Endothelial cell of umbilical vein (primary cell): ENCODE measurements at regions not wholly inside any gene's neighbourhood (a gene's known extent, or its start where the extent isn't known, plus 50 kb on each side); places are given as distances from the start of the nearest gene placed in this dataset.

Experiments used
- BruUV-seq: library from RNA; stranded (reverse); fragments of 400-500 nt; replicated peaks from 2 replicates; lab custom pipeline; 2021; lab: Mats Ljungman, UMichigan
- CTCF ChIA-PET: fragments of 300-600, 350-600 bp; sonication (Branson Sonifier 250); formaldehyde crosslinking; loops from one replicate; lab custom pipeline; 2021; ENCODE audit warnings: antibody characterized with exemption, inconsistent platforms; lab: Charles Lee
- POLR2A ChIA-PET: fragments of 300-600, 350-600 bp; sonication (Branson Sonifier 250); formaldehyde crosslinking; loops from one replicate; lab custom pipeline; 2021; ENCODE audit warnings: antibody characterized with exemption, inconsistent platforms; lab: Charles Lee
- DNase-seq: peaks from one replicate; pipeline ENCODE4 v3.0.0-alpha.2; 2011; ENCODE audit warnings: low read depth, low spot score
- FAIRE-seq: peaks from 2 replicates; lab custom pipeline; 2011; peaks lifted over from hg19 to GRCh38; lab: Jason Lieb, UNC
- H2AFZ ChIP-seq: 2 replicates; pipeline ENCODE4 v1.6.0; 2012; ENCODE audit warnings: low read depth, low read length, control low read depth, inconsistent platforms
- H3K27ac ChIP-seq: 2 replicates; pipeline ENCODE4 v1.5.1; 2011; ENCODE audit warnings: low read depth, mild to moderate bottlenecking, control low read depth, low read length, moderate library complexity; ENCODE audit not compliant: insufficient read depth
- H3K27me3 ChIP-seq, 2 experiments: 2 replicates each; pipeline versions ENCODE4 v1.6.0 to v1.6.1; 2011; ENCODE audit warnings: low read length in 2 of 2, mixed read lengths in 1 of 2; ENCODE audit not compliant: control insufficient read depth in 2 of 2, insufficient read depth in 2 of 2
- H3K36me3 ChIP-seq, 2 experiments: 2 replicates in 1 of 2; 3 replicates in 1 of 2; pipeline ENCODE4 v1.5.1; 2011; ENCODE audit warnings: low read length in 2 of 2, mild to moderate bottlenecking in 1 of 2, moderate library complexity in 1 of 2; ENCODE audit not compliant: control insufficient read depth in 2 of 2, insufficient read depth in 2 of 2; ENCODE audit errors: extremely low read depth in 1 of 2
- H3K4me1 ChIP-seq: 3 replicates; pipeline ENCODE4 v1.5.1; 2011; ENCODE audit warnings: mild to moderate bottlenecking, low read length; ENCODE audit not compliant: control insufficient read depth, insufficient read depth; ENCODE audit errors: extremely low read depth
- H3K4me2 ChIP-seq: 2 replicates; pipeline ENCODE4 v1.6.1; 2011; ENCODE audit warnings: low read length, control low read depth, mixed read lengths; ENCODE audit not compliant: insufficient read depth
- H3K4me3 ChIP-seq, 3 experiments: fragments of 200-600 bp in 1 of 3; sonication (generic), shearing (Covaris generic) in 1 of 3; replicated peaks in 1 of 3; 2 replicates each; pipeline ENCODE4 v1.5.1; 2011 to 2016; ENCODE audit warnings: control low read depth in 3 of 3, low read length in 3 of 3, mild to moderate bottlenecking in 2 of 3, inconsistent platforms in 1 of 3, low read depth in 1 of 3, moderate library complexity in 1 of 3; ENCODE audit not compliant: insufficient read depth in 1 of 3
- H3K79me2 ChIP-seq: 2 replicates; pipeline ENCODE4 v1.6.0; 2012; ENCODE audit warnings: low read length, inconsistent platforms; ENCODE audit not compliant: control insufficient read depth, insufficient read depth
- H3K9ac ChIP-seq: replicated peaks from 2 replicates; pipeline ENCODE3; 2011; ENCODE audit warnings: low read length, control low read depth; ENCODE audit not compliant: insufficient read depth; ENCODE audit errors: extremely low read depth
- H3K9me1 ChIP-seq: replicated peaks from 3 replicates; pipeline ENCODE4 v1.6.0; 2011; ENCODE audit warnings: mild to moderate bottlenecking, low read length; ENCODE audit not compliant: control insufficient read depth, insufficient read depth; ENCODE audit errors: extremely low read depth
- H3K9me3 ChIP-seq: replicated peaks from 2 replicates; pipeline ENCODE4 v1.5.1; 2012; ENCODE audit warnings: low read length, inconsistent platforms; ENCODE audit not compliant: control insufficient read depth, insufficient read depth
- H4K20me1 ChIP-seq: replicated peaks from 2 replicates; pipeline ENCODE3; 2011; ENCODE audit warnings: mild to moderate bottlenecking, low read length; ENCODE audit not compliant: control insufficient read depth, insufficient read depth; ENCODE audit errors: extremely low read depth
- EZH2 ChIP-seq: IDR thresholded peaks from 2 replicates; pipeline ENCODE4 v1.6.1; 2012; ENCODE audit warnings: borderline replicate concordance, low read depth, mild to moderate bottlenecking, moderate library complexity, low read length, inconsistent platforms; ENCODE audit not compliant: severe bottlenecking
- FOS ChIP-seq: IDR thresholded peaks from 2 replicates; pipeline ENCODE4 v1.6.1; 2011; ENCODE audit warnings: mild to moderate bottlenecking, low read length, moderate library complexity, borderline replicate concordance; ENCODE audit not compliant: insufficient read depth
- GATA2 ChIP-seq: IDR thresholded peaks from 2 replicates; pipeline ENCODE4 v1.7.0; 2011; ENCODE audit warnings: low read depth, mild to moderate bottlenecking, moderate library complexity, mixed read lengths, low read length; ENCODE audit not compliant: insufficient read length, insufficient read depth
- JUN ChIP-seq: IDR thresholded peaks from 2 replicates; pipeline ENCODE4 v1.6.1; 2011; ENCODE audit warnings: borderline replicate concordance, low read depth; ENCODE audit not compliant: insufficient read length, insufficient read depth
- MYC ChIP-seq: IDR thresholded peaks from one replicate; pipeline ENCODE4 v1.6.1; 2011; ENCODE audit warnings: mild to moderate bottlenecking, low read depth, low read length
- POLR2A ChIP-seq: IDR thresholded peaks from 2 replicates; pipeline ENCODE4 v1.6.1; 2012; ENCODE audit warnings: low read depth, mild to moderate bottlenecking, control low read depth, low read length
- POLR2AphosphoS5 ChIP-seq: IDR thresholded peaks from 2 replicates; pipeline ENCODE4 v1.6.1; 2012; ENCODE audit warnings: low read depth, mild to moderate bottlenecking, control low read depth, low read length, moderate library complexity; ENCODE audit not compliant: insufficient read depth
- dilution Hi-C: fragments of 300-500 bp; cut with MboI; formaldehyde crosslinking; loops from one replicate; pipeline ENCODE4 v1.15.0; 2019; ENCODE audit warnings: low sequenced_read_pairs; ENCODE audit not compliant: extremely low pct_ligation_motif_present
- intact Hi-C: fragments of 100-400 bp; cut with micrococcal nuclease; formaldehyde crosslinking; loops from one replicate; pipeline ENCODE4 v1.10.0; 2022
- TF ChIP-seq, protein P1 (sequence below), 2 donors: IDR thresholded peaks; 1 replicate in 1 of 2; 2 replicates in 1 of 2; pipeline ENCODE4 v1.5.1; 2011; ENCODE audit warnings: low read length in 2 of 2, mild to moderate bottlenecking in 2 of 2, moderate library complexity in 2 of 2, control low read depth in 1 of 2, inconsistent platforms in 1 of 2, low read depth in 1 of 2; ENCODE audit not compliant: insufficient read depth in 1 of 2; ENCODE audit errors: extremely low read depth in 1 of 2
- TF ChIP-seq, protein P2 (sequence below): IDR thresholded peaks from 2 replicates; pipeline ENCODE4 v1.6.1; 2011; ENCODE audit not compliant: insufficient read depth, insufficient read length

DNA sequence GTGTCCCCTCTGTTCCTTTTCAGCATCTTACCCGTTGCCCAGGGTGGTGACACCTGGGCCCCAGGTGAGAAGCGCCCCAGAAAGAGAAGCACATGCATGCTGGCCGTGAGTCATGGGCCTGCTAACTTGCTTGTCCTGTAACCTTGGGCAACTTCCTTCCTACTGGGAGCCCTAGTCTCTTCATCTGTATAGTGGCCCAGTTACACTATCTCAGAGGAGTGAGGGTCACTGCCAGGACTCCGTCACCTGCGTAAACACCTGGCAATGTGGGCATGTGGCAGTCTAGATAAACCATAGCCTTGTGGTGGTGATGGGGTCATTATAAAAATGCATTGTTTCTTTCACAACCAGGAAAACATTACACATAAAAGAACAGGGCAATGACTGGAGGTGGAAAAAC lies 125.2 kb downstream of the SLC25A47 start:
- intact Hi-C loops = no loop called here
- ChIA-PET CTCF (no interaction called here), POLR2A (no interaction called here)
- no peaks in the 10 kb centered on the region for H3K4me1 ChIP-seq
- FAIRE-seq (no peak), DNase-seq (no peak)
- H3K9me1 ChIP-seq = no peaks in the 10 kb centered on the region
- no peaks in the 10 kb centered on the region for H3K79me2 ChIP-seq
- no peak overlapping the region for H3K27ac ChIP-seq
- H3K9me3 ChIP-seq = no peaks in the 10 kb centered on the region
- no peak overlapping the region for H3K9ac ChIP-seq
- H3K27me3 ChIP-seq = no peaks in the 10 kb centered on the region
- no peak overlapping the region for H2AFZ ChIP-seq
- no peaks in the 10 kb centered on the region for H4K20me1 ChIP-seq
- H3K4me2 ChIP-seq = no peak overlapping the region
- BruUV-seq = no TSS peak
- no peaks in the 10 kb centered on the region for H3K36me3 ChIP-seq
- TF ChIP-seq FOS (no peak), JUN (no peak), EZH2 (no peak), POLR2A (no peak), MYC (no peak), GATA2 (no peak), POLR2AphosphoS5 (no peak)
- TF ChIP-seq, protein P1, sequence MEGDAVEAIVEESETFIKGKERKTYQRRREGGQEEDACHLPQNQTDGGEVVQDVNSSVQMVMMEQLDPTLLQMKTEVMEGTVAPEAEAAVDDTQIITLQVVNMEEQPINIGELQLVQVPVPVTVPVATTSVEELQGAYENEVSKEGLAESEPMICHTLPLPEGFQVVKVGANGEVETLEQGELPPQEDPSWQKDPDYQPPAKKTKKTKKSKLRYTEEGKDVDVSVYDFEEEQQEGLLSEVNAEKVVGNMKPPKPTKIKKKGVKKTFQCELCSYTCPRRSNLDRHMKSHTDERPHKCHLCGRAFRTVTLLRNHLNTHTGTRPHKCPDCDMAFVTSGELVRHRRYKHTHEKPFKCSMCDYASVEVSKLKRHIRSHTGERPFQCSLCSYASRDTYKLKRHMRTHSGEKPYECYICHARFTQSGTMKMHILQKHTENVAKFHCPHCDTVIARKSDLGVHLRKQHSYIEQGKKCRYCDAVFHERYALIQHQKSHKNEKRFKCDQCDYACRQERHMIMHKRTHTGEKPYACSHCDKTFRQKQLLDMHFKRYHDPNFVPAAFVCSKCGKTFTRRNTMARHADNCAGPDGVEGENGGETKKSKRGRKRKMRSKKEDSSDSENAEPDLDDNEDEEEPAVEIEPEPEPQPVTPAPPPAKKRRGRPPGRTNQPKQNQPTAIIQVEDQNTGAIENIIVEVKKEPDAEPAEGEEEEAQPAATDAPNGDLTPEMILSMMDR (IDR thresholded peaks at IDR 0.05; ENCODE audit: extremely low read depth in 1 of 2, insufficient read depth in 1 of 2, low read depth in 1 of 2, low read length in 2 of 2) = no peak
- TF ChIP-seq, protein P2, sequence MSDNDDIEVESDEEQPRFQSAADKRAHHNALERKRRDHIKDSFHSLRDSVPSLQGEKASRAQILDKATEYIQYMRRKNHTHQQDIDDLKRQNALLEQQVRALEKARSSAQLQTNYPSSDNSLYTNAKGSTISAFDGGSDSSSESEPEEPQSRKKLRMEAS = no peak
- no peak overlapping the region for H3K4me3 ChIP-seq
- dilution Hi-C loops = no loop called here
